Stomach (tissue), 8 donors: ENCODE measurements at regions not wholly inside any gene's neighbourhood (a gene's known extent, or its start where the extent isn't known, plus 50 kb on each side); places are given as distances from the start of the nearest gene placed in this dataset.

Source experiments
- DNase-seq, 2 donors: peaks; one replicate each; pipeline versions ENCODE4 v3.0.0 to v3.0.0-alpha.2; 2013 to 2019
- H3K27ac ChIP-seq, 5 donors: fragments of 200-600 bp in 4 of 5; sonication (generic) in 4 of 5; one replicate each; pipeline ENCODE4 v1.5.1; 2013 to 2019; ENCODE audit warnings: mild to moderate bottlenecking in 1 of 5, moderate library complexity in 1 of 5
- H3K27me3 ChIP-seq, 3 donors: fragments of 200-600 bp; sonication (generic); one replicate each; pipeline ENCODE4 v1.5.1; 2017 to 2019; ENCODE audit warnings: mixed run types in 1 of 3
- H3K36me3 ChIP-seq, 4 donors: fragments of 200-600 bp; sonication (generic); 1 replicate in 3 of 4; 2 replicates in 1 of 4; pipeline ENCODE4 v1.5.1; 2016 to 2019
- H3K4me1 ChIP-seq, 4 donors: fragments of 200-600 bp; sonication (generic); one replicate each; pipeline ENCODE4 v1.5.1; 2016 to 2019
- H3K4me3 ChIP-seq, 4 donors: fragments of 200-600 bp; sonication (generic) in 3 of 4; one replicate each; pipeline ENCODE4 v1.5.1; 2016 to 2019; ENCODE audit warnings: mild to moderate bottlenecking in 1 of 4
- H3K9me3 ChIP-seq, 4 donors: fragments of 200-600 bp; sonication (generic); one replicate each; pipeline ENCODE4 v1.5.1; 2016 to 2019
- EP300 ChIP-seq: sonication (generic); formaldehyde crosslinking; IDR thresholded peaks from one replicate; pipeline ENCODE4 v1.6.1; 2017; ENCODE audit warnings: antibody characterized with exemption
- POLR2A ChIP-seq, 4 donors: fragments of 450-650 bp; IDR thresholded peaks; one replicate each; pipeline ENCODE4 v1.6.1; 2016; ENCODE audit warnings: antibody characterized with exemption in 4 of 4, control low read depth in 2 of 4, mild to moderate bottlenecking in 1 of 4, moderate library complexity in 1 of 4
- POLR2AphosphoS5 ChIP-seq, 3 donors: sonication (generic); formaldehyde crosslinking; IDR thresholded peaks; one replicate each; pipeline ENCODE4 v1.6.1; 2016; ENCODE audit warnings: antibody characterized with exemption in 3 of 3
- WGBS, 5 donors: extraction: QIAGEN DNeasy Blood & Tissue Kit in 3 of 5; methylation state at CpG; one replicate each; pipeline versions ENCODE4 v1.1.5 to v1.1.7; 2013 to 2018; 5-methylcytosine and 5-hydroxymethylcytosine counted together
- intact Hi-C: fragments of 100-400 bp; cut with DNase I; formaldehyde crosslinking; loops from one replicate; pipeline ENCODE4 v1.15.1; 2023; ENCODE audit warnings: low total_unique reads
- TF ChIP-seq, protein P1 (sequence below), 7 experiments: fragments of 450-650 bp in 4 of 7; fragments of 200-600 bp in 3 of 7; sonication (generic) in 3 of 7; IDR thresholded peaks; one replicate each; pipeline ENCODE4 v1.5.1; 2016 to 2019; ENCODE audit warnings: antibody characterized with exemption in 7 of 7, control low read depth in 2 of 7, mild to moderate bottlenecking in 1 of 7
- donor health status: healthy with polysubstance abuse.
- donor health status: Bipolar disorder and iron deficiency.
- donor health status: healthy.

- Histone ChIP-seq H3K4me1 (no peaks in the 10 kb centered on the region), H3K9me3 (no peaks in the 10 kb centered on the region), H3K36me3 (no peaks in the 10 kb centered on the region), H3K27me3 (no peaks in the 10 kb centered on the region), H3K4me3 (no peak overlapping the region), H3K27ac (no peak overlapping the region)
- WGBS, 5 donors, result 78 to 82% (median 81%) methylated on average over 13 of the region's 13 CpGs
- DNase-seq, result no peak
- intact Hi-C loops, result no loop called here
- TF ChIP-seq, protein P1, sequence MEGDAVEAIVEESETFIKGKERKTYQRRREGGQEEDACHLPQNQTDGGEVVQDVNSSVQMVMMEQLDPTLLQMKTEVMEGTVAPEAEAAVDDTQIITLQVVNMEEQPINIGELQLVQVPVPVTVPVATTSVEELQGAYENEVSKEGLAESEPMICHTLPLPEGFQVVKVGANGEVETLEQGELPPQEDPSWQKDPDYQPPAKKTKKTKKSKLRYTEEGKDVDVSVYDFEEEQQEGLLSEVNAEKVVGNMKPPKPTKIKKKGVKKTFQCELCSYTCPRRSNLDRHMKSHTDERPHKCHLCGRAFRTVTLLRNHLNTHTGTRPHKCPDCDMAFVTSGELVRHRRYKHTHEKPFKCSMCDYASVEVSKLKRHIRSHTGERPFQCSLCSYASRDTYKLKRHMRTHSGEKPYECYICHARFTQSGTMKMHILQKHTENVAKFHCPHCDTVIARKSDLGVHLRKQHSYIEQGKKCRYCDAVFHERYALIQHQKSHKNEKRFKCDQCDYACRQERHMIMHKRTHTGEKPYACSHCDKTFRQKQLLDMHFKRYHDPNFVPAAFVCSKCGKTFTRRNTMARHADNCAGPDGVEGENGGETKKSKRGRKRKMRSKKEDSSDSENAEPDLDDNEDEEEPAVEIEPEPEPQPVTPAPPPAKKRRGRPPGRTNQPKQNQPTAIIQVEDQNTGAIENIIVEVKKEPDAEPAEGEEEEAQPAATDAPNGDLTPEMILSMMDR (IDR thresholded peaks at IDR 0.05), result no peak
- TF ChIP-seq POLR2A (IDR thresholded peaks at IDR 0.05), result no peak
- TF ChIP-seq EP300, result no peak
- TF ChIP-seq POLR2AphosphoS5 (IDR thresholded peaks at IDR 0.05), result no peak
Measured at GRCh38 chr5:1962619-1963355, 80.1 kb upstream of the IRX4 start.

DNA sequence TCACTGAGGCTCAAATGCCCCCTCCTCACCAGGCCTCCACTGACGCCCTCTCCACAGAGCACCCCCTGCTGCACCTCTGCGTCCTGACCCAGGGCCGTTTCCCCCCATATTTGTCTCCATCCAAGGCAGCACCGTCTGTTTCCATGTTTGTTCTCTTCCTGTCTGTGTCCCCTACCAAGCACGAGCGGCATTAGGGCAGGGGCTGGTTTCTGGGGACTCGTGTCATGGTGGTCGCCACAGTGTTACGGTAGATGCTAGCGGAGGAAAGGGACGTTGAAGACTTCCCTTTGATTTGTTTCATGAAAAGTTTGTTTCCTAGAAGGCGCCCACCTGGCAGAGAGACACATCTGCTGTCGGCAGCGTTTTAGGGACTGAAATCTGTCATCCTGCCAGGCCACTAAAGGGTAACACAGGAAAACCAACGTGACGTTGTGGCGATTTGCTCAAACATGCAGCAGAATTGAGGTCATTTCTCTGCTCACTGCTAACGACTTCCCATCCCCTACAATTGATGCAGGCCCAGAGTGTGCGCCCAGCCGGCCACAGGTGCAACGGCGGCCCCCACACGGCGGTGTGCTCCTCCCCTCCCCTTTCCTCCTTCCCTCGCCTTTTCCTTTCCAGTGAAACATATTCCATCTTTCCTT lies 79.3 kb upstream of the IRX4 start:
- H3K4me1 ChIP-seq, result no peaks in the 10 kb centered on the region
- DNase-seq, result no peak
- WGBS, 5 donors, result 74 to 78% (median 75%) methylated on average over 25 of the region's 25 CpGs
- H3K9me3 ChIP-seq, result no peaks in the 10 kb centered on the region
- no peak for TF ChIP-seq POLR2A (IDR thresholded peaks at IDR 0.05)
- TF ChIP-seq, protein P1 (IDR thresholded peaks at IDR 0.05), result no peak
- no peak for TF ChIP-seq EP300
- no peak for TF ChIP-seq POLR2AphosphoS5 (IDR thresholded peaks at IDR 0.05)
- intact Hi-C loops, result no loop called here
- H3K4me3 ChIP-seq, result no peak overlapping the region
- no peaks in the 10 kb centered on the region for H3K27me3 ChIP-seq
- H3K27ac ChIP-seq, result no peak overlapping the region
- H3K36me3 ChIP-seq, result no peaks in the 10 kb centered on the region

- Histone ChIP-seq H3K4me3 (no peak overlapping the region), H3K27ac (no peak overlapping the region), H3K27me3 (no peaks in the 10 kb centered on the region), H3K9me3 (no peaks in the 10 kb centered on the region), H3K4me1 (no peaks in the 10 kb centered on the region), H3K36me3 (no peaks in the 10 kb centered on the region)
- DNase-seq, result no peak
- 76 to 87% (median 80%) methylated on average over 14 of the region's 14 CpGs for WGBS, 5 donors
- TF ChIP-seq POLR2A (IDR thresholded peaks at IDR 0.05), result no peak
- TF ChIP-seq EP300, result no peak
- TF ChIP-seq, protein P1 (IDR thresholded peaks at IDR 0.05), result no peak
- TF ChIP-seq POLR2AphosphoS5 (IDR thresholded peaks at IDR 0.05), result no peak
- intact Hi-C loops, result no loop called here
Measured at GRCh38 chr5:1961304-1961946, 78.7 kb upstream of the IRX4 start.

GRCh38 chr5:1960595-1961303 lies 78.0 kb upstream of the IRX4 start:
- Histone ChIP-seq H3K4me3 (no peak overlapping the region), H3K36me3 (no peaks in the 10 kb centered on the region), H3K4me1 (no peaks in the 10 kb centered on the region), H3K9me3 (no peaks in the 10 kb centered on the region), H3K27ac (no peak overlapping the region), H3K27me3 (no peaks in the 10 kb centered on the region)
- TF ChIP-seq POLR2AphosphoS5 (IDR thresholded peaks at IDR 0.05) (no peak), EP300 (no peak), POLR2A (IDR thresholded peaks at IDR 0.05) (no peak)
- TF ChIP-seq, protein P1 (IDR thresholded peaks at IDR 0.05), result no peak
- no peak for DNase-seq
- intact Hi-C loops, result no loop called here
- 92 to 98% (median 96%) methylated on average over 7 to 8 of the region's 8 CpGs for WGBS, 5 donors
